Germinal center (tissue), 1 donor: ENCODE measurements at regions not wholly inside any gene's neighbourhood (a gene's known extent, or its start where the extent isn't known, plus 50 kb on each side); places are given as distances from the start of the nearest gene placed in this dataset.
"Not testable (repeated sequence)": the region's sequence is repeated elsewhere in the genome, so short reads cannot be mapped to it uniquely, and the experiment has no call there.

ENCODE experiments used
- DNase-seq: peaks from one replicate; pipeline ENCODE4 v3.0.0; 2012; ENCODE audit warnings: mixed read lengths, low spot score

DNA sequence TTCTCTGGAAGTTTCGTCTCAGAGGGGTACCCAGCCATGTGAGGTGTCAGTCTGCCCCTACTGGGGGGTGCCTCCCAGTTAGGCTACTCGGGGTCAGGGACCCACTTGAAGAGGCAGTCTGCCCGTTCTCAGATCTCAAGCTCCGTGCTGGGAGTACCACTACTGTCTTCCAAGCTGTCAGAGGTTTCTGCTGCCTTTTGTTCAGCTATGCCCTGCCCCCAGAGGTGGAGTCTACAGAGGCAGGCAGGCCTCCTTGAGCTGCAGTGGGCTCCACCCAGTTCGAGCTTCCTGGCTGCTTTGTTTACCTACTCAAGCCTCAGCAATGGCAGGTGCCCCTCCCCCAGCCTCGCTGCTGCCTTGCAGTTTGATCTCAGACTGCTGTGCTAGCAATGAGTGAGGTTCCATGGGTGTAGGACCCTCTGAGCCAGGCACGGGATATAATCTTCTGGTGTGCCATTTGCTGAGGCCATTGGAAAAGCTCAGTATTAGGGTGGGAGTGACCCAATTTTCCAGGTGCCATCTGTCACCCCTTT lies 71.0 kb upstream of the SH3GLB1 start:
- not testable (repeated sequence) for DNase-seq

DNA sequence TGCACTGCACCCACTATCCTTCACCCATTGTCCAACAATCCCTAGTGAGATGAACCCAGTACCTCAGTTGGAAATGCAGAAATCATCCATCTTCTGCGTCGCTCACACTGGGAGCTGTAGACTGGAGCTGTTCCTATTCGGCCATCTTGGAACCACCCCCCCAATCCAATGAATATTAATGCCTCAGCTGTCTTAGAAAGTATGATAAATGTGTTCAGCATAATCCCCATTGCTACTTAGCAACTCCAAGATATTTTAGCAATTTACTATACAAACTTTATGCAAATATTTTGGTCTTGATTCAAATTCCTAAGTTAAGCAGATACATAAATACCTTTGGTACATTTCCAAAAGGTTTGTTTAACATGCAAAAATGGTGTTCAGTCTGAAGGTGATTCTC lies 70.5 kb upstream of the SH3GLB1 start:
- no peak for DNase-seq

DNA sequence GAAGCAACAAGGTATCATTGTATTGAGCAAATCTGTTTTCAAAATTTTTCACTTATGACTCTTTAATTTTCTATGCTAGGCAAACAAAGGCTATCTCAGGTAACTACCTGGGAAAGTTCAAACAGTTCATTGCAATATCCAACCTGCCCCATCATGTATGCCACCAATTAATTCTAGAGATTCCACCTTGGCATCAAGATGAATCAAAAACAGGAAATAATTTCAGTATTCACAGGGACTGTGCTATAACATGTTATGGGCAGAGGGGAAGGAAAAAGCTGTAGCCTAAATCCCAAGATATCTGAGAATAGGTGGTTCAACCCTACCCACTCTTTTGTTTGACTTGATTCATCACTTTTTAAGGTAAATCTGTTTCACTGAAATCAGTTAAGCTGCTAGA lies 67.5 kb upstream of the SH3GLB1 start:
- DNase-seq = no peak

DNA sequence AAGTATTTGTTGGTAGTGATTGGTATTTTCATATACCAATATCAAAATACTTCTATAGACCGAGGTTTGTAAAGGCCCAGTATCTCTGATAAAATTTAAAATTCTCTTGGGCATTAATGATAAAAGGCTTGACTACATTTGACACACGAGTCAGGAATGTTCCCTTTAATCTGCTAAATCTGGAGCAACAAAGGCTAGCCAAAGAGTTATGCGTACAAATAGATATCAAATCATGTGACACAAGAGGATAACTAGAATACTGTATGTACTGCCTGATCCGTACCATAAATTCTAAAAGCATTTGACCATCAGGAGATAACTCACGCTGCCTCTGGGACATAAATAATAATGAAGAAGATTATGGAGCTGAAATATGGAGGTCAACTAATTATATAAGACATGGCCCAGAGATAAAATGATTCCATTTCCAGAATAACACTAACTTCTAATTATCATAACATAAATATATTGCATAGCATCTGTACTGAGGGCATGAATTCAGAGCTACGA lies 64.2 kb upstream of the SH3GLB1 start:
- DNase-seq = no peak

DNA sequence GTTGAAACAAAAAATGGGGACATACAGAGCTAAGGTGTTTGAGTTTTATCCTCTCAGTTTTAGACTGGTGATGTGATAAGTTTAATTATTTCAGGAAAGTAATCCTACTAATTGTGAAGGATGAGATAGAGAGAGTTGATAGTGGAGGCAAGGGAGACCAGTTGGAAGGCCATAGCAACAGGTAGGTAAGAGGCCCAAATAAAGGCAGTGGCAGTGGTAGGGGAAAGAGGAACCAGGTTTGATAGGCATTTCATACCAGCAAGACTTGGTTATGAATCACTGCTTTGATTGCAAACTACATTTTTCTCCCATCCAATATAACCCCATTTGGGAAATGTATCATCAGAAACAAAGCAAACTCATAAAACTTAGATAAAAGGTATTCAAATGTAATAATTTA lies 63.1 kb upstream of the SH3GLB1 start:
- no peak for DNase-seq

DNA sequence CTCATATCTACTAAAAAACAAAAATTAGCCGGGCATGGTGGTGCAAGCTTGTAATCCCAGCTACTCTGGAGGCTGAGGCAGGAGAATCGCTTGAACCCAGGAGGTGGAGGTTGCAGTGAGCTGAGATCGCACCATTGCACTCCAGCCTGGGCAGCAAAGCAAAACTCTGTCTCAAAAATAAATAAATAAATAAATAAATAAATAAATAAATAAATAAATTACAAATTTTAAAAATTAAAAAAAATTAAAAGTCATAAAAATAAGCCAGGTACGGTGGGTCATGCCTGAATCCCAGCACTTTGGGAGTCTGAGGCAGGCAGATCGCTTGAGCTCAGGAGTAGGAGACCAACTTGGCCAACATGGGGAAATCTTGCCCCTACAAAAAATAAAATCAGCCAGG lies 59.7 kb upstream of the SH3GLB1 start:
- DNase-seq = not testable (repeated sequence)

DNA sequence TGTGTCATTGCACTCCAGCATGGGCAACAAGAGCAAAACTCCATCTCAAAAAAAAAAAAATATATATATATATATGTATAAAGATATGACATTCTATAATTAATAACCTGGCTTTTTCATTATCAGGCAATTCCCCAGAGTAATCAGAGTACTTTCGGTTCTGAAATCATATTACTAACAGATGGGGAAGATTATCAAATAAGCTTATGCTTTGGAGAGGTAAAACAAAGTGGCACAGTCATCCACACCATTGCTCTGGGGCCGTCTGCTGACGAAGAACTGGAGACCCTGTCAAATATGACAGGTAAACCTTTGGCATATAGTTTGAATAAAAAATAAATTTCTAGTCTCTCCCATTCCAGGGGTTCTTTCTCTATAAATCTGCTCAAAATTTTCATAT lies 58.5 kb upstream of the SH3GLB1 start:
- DNase-seq = no peak

DNA sequence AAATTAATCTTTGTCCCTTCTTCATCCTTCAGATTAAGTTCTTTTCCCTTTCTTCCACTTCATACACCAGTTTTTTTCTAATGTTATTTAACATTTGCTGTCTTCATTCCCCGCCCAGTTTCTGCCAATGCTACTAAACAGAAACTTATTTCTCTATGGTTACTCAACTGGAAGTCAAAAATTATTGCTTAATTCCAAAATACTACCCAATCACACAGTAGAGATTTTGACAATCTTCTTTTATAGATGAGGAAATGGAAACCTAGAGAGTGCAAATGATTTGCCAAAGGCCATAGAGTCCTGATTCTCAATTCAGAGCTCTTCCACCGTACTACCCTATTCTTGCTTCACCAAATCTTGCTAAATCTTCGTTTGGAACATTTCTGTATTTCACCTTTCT lies 58.1 kb upstream of the SH3GLB1 start:
- DNase-seq = no peak

DNA sequence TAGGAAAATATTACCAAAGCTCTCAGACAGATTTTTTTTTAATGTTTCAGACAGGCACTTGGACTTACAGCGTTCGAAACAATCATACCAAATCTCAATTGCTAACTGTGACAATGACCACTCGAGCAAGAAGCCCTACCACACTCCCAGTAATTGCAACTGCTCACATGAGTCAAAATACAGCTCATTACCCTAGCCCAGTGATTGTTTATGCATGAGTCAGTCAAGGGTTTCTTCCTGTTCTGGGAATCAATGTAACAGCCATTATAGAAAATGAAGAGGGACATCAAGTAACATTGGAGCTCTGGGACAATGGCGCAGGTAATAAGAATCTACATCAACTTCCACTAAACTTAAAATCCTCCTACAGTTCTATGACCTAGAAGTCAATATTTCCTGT lies 56.1 kb upstream of the SH3GLB1 start:
- DNase-seq = peak; percentile 2

DNA sequence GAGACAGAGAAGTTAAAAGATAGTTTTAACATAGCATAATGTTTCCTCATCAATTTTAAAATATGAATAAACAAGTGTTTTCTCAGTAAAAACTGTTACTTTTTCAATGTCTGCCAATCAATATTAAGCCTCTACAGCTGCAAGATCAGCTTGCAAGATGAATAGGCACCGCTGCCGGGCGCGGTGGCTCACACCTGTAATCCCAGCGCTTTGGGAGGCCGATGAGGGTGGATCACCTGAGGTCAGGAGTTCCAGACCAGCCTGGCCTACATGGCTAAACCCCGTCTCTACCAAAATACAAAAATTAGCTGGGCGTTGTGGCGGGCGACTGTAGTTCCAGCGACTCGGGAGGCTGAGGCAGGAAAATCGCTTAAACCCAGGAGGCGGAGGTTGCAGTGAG lies 54.8 kb upstream of the SH3GLB1 start:
- DNase-seq = no peak

DNA sequence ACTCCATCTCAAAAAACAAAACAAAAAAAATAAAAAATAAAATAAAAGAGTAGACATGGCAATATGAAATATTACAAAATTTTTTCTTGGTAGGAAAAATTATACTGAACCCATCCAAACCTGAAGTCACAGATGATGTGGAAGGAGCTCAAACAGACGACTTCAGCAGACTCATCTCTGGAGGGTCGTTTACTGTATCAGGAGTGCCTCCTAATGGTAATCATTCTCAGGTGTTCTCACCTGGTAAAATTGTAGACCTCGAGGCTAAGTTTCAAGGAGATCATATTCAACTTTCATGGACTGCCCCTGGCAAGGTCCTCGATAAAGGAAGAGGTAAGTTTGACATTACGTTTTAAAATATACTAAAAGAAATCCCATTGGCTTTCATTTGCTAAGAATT lies 54.3 kb upstream of the SH3GLB1 start:
- no peak for DNase-seq
